Astrocyte (in vitro differentiated cells and primary cell): ENCODE measurements at regions not wholly inside any gene's neighbourhood (a gene's known extent, or its start where the extent isn't known, plus 50 kb on each side); places are given as distances from the start of the nearest gene placed in this dataset.

Experiments
- EZH2 ChIP-seq: IDR thresholded peaks from 2 replicates; pipeline ENCODE4 v1.6.1; 2012; ENCODE audit warnings: mild to moderate bottlenecking, low read length, inconsistent platforms; ENCODE audit not compliant: insufficient read depth
- TF ChIP-seq, protein P1 (sequence below): IDR thresholded peaks from 2 replicates; pipeline ENCODE4 v1.5.1; 2011; ENCODE audit warnings: low read depth, mild to moderate bottlenecking, inconsistent platforms, low read length, moderate library complexity; ENCODE audit not compliant: insufficient read depth

GRCh38 chr4:184890499-184890898, 64.7 kb upstream of the ACSL1 start:
- TF ChIP-seq, protein P1, sequence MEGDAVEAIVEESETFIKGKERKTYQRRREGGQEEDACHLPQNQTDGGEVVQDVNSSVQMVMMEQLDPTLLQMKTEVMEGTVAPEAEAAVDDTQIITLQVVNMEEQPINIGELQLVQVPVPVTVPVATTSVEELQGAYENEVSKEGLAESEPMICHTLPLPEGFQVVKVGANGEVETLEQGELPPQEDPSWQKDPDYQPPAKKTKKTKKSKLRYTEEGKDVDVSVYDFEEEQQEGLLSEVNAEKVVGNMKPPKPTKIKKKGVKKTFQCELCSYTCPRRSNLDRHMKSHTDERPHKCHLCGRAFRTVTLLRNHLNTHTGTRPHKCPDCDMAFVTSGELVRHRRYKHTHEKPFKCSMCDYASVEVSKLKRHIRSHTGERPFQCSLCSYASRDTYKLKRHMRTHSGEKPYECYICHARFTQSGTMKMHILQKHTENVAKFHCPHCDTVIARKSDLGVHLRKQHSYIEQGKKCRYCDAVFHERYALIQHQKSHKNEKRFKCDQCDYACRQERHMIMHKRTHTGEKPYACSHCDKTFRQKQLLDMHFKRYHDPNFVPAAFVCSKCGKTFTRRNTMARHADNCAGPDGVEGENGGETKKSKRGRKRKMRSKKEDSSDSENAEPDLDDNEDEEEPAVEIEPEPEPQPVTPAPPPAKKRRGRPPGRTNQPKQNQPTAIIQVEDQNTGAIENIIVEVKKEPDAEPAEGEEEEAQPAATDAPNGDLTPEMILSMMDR, result no peak
- no peak for TF ChIP-seq EZH2
